ENCODE measurements at regions not wholly inside any gene's neighbourhood (a gene's known extent, or its start where the extent isn't known, plus 50 kb on each side); places are given as distances from the start of the nearest gene placed in this dataset.
"Not testable (repeated sequence)": the region's sequence is repeated elsewhere in the genome, so short reads cannot be mapped to it uniquely, and the experiment has no call there.

- DNase-seq = no peak
Observed at GRCh38 chr13:99733346-99733745, 232.1 kb downstream of the TM9SF2 start.

GRCh38 chr13:99731747-99732146 lies 230.5 kb downstream of the TM9SF2 start:
- no peak for DNase-seq

- no peak for DNase-seq
Observed at GRCh38 chr13:99730403-99730802, 229.1 kb downstream of the TM9SF2 start.

GRCh38 chr13:99729745-99730144 lies 228.5 kb downstream of the TM9SF2 start:
- DNase-seq = no peak

GRCh38 chr13:99727651-99728050 lies 226.4 kb downstream of the TM9SF2 start:
- DNase-seq = not testable (repeated sequence)

GRCh38 chr13:99726282-99726894 lies 225.1 kb downstream of the TM9SF2 start:
- DNase-seq = no peak

GRCh38 chr13:99725644-99726043 lies 224.4 kb downstream of the TM9SF2 start:
- no peak for DNase-seq

- DNase-seq = no peak
Observed at GRCh38 chr13:99724633-99725517, 223.6 kb downstream of the TM9SF2 start.

GRCh38 chr13:99723878-99724277 lies 222.6 kb downstream of the TM9SF2 start:
- DNase-seq = no peak

GRCh38 chr13:99722931-99723330 lies 221.7 kb downstream of the TM9SF2 start:
- DNase-seq = no peak

GRCh38 chr13:99722338-99722818 lies 221.1 kb downstream of the TM9SF2 start:
- DNase-seq = no peak

GRCh38 chr13:99721606-99722337 lies 220.5 kb downstream of the TM9SF2 start:
- DNase-seq = no peak

- DNase-seq = no peak
Observed at GRCh38 chr13:99717959-99718674, 216.8 kb downstream of the TM9SF2 start.

- no peak for DNase-seq
Observed at GRCh38 chr13:99709134-99709533, 207.9 kb downstream of the TM9SF2 start.

GRCh38 chr13:99704390-99704789 lies 203.1 kb downstream of the TM9SF2 start:
- no peak for DNase-seq

GRCh38 chr13:99703908-99704307 lies 202.6 kb downstream of the TM9SF2 start:
- no peak for DNase-seq

GRCh38 chr13:99702687-99703319 lies 201.5 kb downstream of the TM9SF2 start:
- no peak for DNase-seq

GRCh38 chr13:99700468-99700867 lies 199.2 kb downstream of the TM9SF2 start:
- no peak for DNase-seq

- DNase-seq = no peak
Observed at GRCh38 chr13:99698816-99699099, 197.5 kb downstream of the TM9SF2 start.

GRCh38 chr13:99698010-99698815 lies 196.9 kb downstream of the TM9SF2 start:
- no peak for DNase-seq

GRCh38 chr13:99695857-99696256 lies 194.6 kb downstream of the TM9SF2 start:
- no peak for DNase-seq

All from T-helper 9 cell (primary cell).